8988T (cell line): ENCODE measurements at regions not wholly inside any gene's neighbourhood (a gene's known extent, or its start where the extent isn't known, plus 50 kb on each side); places are given as distances from the start of the nearest gene placed in this dataset.
"Not testable (repeated sequence)": the region's sequence is repeated elsewhere in the genome, so short reads cannot be mapped to it uniquely, and the experiment has no call there.

Source experiments
- DNase-seq: peaks from one replicate; pipeline ENCODE4 v3.0.0; 2011

GRCh38 chr13:33418224-33418953, 132.8 kb upstream of the STARD13 start:
- DNase-seq, result not testable (repeated sequence)

GRCh38 chr13:33420117-33420516, 134.6 kb upstream of the STARD13 start:
- not testable (repeated sequence) for DNase-seq

GRCh38 chr13:33426131-33426530, 140.6 kb upstream of the STARD13 start:
- no peak for DNase-seq

GRCh38 chr13:33433316-33433715, 147.8 kb upstream of the STARD13 start:
- DNase-seq, result no peak

- DNase-seq, result no peak
These were observed 149.1 kb upstream of the STARD13 start for GRCh38 chr13:33434676-33435075.

GRCh38 chr13:33435207-33435606, 149.7 kb upstream of the STARD13 start:
- no peak for DNase-seq

- no peak for DNase-seq
These were observed 153.4 kb upstream of the STARD13 start for GRCh38 chr13:33438918-33439317.

- DNase-seq, result peak; percentile 27
These were observed 155.5 kb upstream of the STARD13 start for GRCh38 chr13:33441015-33441414.

GRCh38 chr13:33445024-33445423, 159.5 kb upstream of the STARD13 start:
- no peak for DNase-seq

GRCh38 chr13:33445476-33445875, 159.9 kb upstream of the STARD13 start:
- no peak for DNase-seq

GRCh38 chr13:33446821-33447725, 161.5 kb upstream of the STARD13 start:
- no peak for DNase-seq

- DNase-seq, result no peak
These were observed 163.3 kb upstream of the STARD13 start for GRCh38 chr13:33448889-33449288.

GRCh38 chr13:33450956-33451709, 165.6 kb upstream of the STARD13 start:
- DNase-seq, result no peak

- DNase-seq, result no peak
These were observed 167.4 kb upstream of the STARD13 start for GRCh38 chr13:33452873-33453517.

- no peak for DNase-seq
These were observed 168.4 kb upstream of the STARD13 start for GRCh38 chr13:33453936-33454335.

GRCh38 chr13:33454844-33455705, 169.5 kb upstream of the STARD13 start:
- no peak for DNase-seq

- DNase-seq, result no peak
These were observed 174.1 kb upstream of the STARD13 start for GRCh38 chr13:33459702-33460101.

- DNase-seq, result no peak
These were observed 176.6 kb upstream of the STARD13 start for GRCh38 chr13:33462109-33462508.

GRCh38 chr13:33464345-33464744, 178.8 kb upstream of the STARD13 start:
- DNase-seq, result no peak

GRCh38 chr13:33466262-33466661, 180.7 kb upstream of the STARD13 start:
- no peak for DNase-seq

- DNase-seq, result no peak
These were observed 182.0 kb upstream of the STARD13 start for GRCh38 chr13:33467556-33467955.

- DNase-seq, result no peak
These were observed 185.6 kb upstream of the STARD13 start for GRCh38 chr13:33471204-33471603.
